ENCODE measurements at regions not wholly inside any gene's neighbourhood (a gene's known extent, or its start where the extent isn't known, plus 50 kb on each side); places are given as distances from the start of the nearest gene placed in this dataset.
"Not testable (repeated sequence)": the region's sequence is repeated elsewhere in the genome, so short reads cannot be mapped to it uniquely, and the experiment has no call there.

GRCh38 chr10:44742248-44742647, 168.9 kb upstream of the TMEM72 start:
- no peak for DNase-seq (ENCODE audit: low spot score)

GRCh38 chr10:44743535-44743934, 167.6 kb upstream of the TMEM72 start:
- DNase-seq (ENCODE audit: low spot score), result no peak

GRCh38 chr10:44745920-44746319, 165.2 kb upstream of the TMEM72 start:
- DNase-seq (ENCODE audit: low spot score), result no peak

DNA sequence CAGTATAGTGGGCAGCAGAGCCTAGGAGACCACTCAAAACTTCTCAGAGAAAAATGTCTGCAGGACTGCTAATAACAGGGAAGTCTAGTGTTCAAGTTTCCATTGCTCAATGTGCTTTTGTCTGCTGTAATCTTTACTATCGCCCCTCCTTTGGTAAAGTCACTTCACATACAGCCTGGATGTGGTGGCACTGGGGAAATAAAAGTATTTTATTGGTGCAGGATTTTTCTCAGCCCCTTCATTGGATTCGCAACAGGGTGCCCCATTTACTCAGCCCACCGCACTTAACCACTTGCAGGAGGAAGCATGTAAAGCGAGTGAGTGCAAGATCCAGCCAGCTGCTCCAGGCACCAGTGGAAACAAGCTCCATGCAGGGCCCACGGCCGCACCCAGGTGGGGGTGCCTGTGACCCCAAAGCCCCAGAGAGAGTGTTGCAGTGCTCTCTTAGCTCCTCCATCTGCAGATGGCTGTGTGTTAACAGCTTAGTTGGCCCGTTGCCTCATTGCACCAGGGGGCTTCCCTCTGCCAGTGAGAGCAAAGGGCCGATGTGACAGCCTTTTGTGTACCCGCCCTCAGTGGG, 163.5 kb upstream of the TMEM72 start:
- no peak for DNase-seq (ENCODE audit: low spot score)

- DNase-seq (ENCODE audit: low spot score), result no peak
Measured at GRCh38 chr10:44749151-44749550, 162.0 kb upstream of the TMEM72 start.

GRCh38 chr10:44752451-44753441, 158.4 kb upstream of the TMEM72 start:
- no peak for DNase-seq (ENCODE audit: low spot score)

GRCh38 chr10:44754355-44754754, 156.8 kb upstream of the TMEM72 start:
- DNase-seq (ENCODE audit: low spot score), result not testable (repeated sequence)

- DNase-seq (ENCODE audit: low spot score), result no peak
Measured at GRCh38 chr10:44755481-44755880, 155.7 kb upstream of the TMEM72 start.

DNA sequence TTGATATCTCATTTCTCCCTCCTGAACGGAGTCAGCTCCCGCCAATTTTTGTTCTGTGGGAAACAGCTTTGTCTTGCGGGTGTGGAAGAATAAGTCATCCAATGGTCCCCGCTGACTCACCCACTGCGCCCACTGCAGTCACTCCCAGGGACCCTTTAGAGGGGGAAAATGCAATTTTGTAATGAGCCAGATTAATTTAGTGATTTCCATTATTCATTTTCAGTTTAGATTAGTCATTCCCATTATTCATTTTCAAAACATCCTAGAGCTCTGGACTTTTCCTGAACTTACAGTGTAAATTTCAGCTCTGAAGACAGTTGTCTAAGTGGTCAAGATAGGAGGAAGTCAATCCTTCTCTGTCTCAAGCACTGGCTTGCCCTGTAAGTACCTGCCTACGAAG, 154.9 kb upstream of the TMEM72 start:
- DNase-seq (ENCODE audit: low spot score), result no peak

DNA sequence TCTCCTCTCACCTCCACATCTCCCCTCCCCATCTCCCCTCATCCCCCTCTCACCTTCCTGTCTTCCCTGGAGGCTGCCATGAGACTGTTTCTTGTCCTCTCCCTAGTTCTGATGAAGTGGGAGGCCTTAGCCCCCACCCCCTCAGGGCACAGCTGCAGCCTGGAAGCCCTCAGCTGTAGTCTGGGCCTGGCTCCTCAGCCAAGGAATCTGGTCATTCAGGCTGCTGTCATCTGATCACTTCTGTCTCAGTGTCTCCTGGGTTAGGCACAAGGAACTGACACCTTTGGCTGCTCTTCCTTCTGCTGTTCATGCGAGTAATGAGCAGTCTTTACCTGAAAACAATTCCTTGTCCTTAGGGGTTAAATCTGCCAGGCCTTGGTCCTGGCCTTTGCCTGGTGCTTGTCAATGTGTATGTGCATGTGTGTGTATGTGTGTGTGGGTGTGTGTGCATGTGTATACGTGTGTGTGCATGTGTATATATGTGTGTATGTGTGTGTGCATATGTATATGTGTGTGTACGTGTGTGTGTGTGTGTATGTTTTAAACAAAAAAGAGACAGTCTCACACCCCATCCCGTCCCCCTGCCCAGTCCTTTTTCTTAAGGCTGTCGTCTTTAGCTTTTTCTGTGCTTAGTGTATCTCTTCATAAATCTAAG, 153.5 kb upstream of the TMEM72 start:
- DNase-seq (ENCODE audit: low spot score), result no peak

- DNase-seq (ENCODE audit: low spot score), result no peak
Measured at GRCh38 chr10:44759122-44759521, 152.0 kb upstream of the TMEM72 start.

DNA sequence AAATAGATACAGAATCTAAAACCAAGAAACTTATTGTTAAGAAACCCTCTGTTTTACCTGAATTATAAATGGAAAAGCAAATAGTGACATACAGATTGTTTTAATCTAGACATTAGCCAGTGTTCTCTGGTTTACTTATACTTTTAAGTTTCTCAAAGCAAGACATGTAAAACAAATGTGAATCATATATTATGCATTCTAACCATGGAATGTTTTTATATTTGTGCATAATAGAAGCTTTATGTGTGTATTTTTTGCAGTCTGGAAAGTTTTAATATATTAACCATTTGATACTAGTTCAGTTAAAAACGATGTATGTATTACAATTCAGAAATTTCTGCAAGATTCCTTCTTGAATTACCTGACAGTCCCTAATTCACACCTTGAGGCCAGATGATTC, 150.6 kb upstream of the TMEM72 start:
- no peak for DNase-seq (ENCODE audit: low spot score)

- DNase-seq (ENCODE audit: low spot score), result no peak
Measured at GRCh38 chr10:44761076-44761475, 150.1 kb upstream of the TMEM72 start.

- no peak for DNase-seq (ENCODE audit: low spot score)
Measured at GRCh38 chr10:44763331-44763730, 147.8 kb upstream of the TMEM72 start.

- DNase-seq (ENCODE audit: low spot score), result no peak
Measured at GRCh38 chr10:44765299-44765698, 145.8 kb upstream of the TMEM72 start.

GRCh38 chr10:44766631-44767030, 144.5 kb upstream of the TMEM72 start:
- DNase-seq (ENCODE audit: low spot score), result no peak

DNA sequence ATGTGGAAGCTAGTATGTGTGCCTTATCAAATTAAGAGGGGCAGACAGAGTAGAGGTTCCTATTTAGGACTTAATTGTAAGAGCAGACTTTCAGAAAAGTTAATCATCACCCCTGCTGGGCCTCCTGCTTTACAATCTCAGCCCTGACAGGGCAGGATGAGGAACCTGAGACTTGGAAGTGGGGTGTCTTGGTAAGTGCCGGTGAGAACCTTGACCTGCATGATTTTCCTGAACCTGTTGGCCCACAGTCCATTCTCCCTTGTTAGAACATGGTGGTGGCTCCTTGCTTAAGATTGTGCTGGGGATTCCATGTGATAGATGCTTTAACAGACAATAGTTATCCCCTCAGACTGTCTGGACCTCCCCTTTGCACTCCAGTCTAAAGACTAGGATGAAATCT, 141.7 kb upstream of the TMEM72 start:
- no peak for DNase-seq (ENCODE audit: low spot score)

DNA sequence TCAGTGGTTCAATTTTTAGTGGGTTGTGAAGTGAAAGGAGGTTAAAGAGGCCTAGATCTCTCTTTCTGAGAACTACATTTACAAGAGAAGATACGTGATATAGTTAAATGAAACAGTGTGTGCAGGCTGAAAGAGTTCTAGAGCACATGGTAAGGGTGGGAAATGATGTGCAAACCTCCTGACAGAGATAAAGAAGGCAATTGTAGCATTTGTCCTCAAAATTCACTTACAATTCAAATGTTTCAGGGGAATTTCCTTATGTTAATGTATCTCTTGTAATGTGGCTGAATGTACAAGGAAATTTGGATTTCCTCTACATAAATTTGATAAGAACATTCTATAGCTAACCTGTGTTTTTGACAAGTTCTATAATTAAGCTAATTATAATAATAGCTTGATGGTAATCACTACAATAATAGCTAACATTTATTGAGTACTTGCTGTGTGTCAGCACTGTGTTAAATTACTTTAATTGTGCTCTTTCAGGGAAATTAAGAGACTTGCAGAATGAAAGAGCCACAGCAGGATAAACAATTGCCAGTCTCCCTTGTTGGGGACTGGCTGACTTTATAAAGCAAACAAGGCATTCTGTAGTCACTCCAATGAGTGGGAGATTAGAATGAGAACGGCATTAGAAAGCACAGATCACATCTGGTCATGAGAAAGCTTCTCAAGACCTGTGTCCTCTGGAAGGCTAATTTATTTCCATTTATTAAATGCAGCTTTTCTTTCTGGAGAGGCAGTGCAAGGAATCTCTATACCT, 139.7 kb upstream of the TMEM72 start:
- no peak for DNase-seq (ENCODE audit: low spot score)

DNA sequence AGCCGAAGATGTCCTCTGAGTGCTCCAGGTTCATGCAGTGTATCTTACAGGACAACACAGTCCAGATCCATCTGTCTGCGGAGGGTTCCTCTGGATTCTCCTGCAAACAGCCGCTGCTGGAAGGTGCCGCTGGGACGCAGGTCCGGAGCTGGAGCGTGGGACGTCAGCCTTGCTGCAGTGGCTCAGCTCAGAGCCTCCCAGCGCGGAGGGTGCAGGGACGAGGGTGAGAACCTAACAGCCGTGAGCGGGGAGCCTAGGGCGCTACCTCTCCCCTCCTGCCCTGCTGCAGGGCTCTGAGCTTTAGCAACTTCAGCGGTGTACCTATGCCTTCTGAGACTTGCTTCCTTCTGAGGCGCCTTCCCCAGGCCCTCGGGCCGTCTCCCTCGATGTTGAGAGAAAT, 137.6 kb upstream of the TMEM72 start:
- DNase-seq (ENCODE audit: low spot score), result no peak

DNA sequence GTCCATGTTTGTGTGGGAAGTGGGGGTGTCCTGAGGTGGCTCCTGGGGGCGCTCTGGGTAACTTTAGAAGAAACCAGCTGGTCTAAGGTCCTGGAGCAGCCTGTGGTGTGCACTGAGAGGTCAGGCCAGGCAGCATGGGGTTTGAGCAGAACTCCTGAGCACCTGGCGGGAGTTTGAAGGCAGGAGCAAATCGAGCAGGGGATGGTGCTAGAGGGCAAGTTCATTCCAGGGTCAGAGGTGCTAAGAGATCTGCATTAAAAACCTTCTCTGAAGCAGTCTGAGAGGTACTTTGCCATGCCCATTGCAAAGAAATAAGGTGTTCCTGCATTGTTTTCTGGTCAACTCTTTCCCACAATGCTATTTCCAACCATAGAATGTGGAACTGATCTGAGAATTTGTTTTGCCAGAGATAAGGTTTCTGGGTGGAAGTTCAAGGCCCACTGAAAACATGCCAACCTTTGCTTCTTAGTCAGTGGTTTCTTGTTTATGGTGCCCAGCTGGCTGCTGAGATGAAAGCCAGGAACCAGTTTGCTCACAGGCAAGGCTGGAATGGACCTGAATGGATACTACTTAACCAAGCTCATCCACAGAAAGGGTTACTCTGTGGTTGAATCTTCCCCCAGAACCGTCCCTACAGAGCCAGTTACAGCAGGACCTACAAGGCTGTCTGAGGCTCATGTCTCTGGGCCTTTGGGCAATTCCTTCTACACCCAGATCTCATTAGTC, 136.3 kb upstream of the TMEM72 start:
- no peak for DNase-seq (ENCODE audit: low spot score)

DNA sequence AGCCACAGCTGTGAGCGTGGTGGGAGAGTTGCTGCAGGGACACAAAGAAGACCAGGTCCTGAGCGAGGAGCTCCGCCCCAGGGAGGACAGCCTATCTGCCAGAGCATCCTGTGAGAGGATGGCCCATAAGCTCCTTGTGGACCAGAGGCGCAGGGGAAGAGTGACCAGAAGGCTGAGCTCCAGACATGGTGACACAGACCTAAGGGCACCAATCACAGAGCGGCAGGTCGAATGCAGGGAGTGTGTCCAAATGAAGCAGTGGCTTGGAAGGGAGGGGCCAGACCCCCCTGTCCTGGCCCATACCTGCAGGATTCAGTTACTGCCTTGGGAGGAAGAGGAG, 135.8 kb upstream of the TMEM72 start:
- no peak for DNase-seq (ENCODE audit: low spot score)

- DNase-seq (ENCODE audit: low spot score), result no peak
Measured at GRCh38 chr10:44776181-44776580, 135.0 kb upstream of the TMEM72 start.
